Stimulated activated naive CD4-positive, alpha-beta T cell treated with Interleukin-2 at 50 U/mL for 16 hours (primary cell): ENCODE measurements at regions not wholly inside any gene's neighbourhood (a gene's known extent, or its start where the extent isn't known, plus 50 kb on each side); places are given as distances from the start of the nearest gene placed in this dataset.

ENCODE experiments used
- DNase-seq: peaks from one replicate; lab custom pipeline; 2025; lab: John Stamatoyannopoulos, UW

DNA sequence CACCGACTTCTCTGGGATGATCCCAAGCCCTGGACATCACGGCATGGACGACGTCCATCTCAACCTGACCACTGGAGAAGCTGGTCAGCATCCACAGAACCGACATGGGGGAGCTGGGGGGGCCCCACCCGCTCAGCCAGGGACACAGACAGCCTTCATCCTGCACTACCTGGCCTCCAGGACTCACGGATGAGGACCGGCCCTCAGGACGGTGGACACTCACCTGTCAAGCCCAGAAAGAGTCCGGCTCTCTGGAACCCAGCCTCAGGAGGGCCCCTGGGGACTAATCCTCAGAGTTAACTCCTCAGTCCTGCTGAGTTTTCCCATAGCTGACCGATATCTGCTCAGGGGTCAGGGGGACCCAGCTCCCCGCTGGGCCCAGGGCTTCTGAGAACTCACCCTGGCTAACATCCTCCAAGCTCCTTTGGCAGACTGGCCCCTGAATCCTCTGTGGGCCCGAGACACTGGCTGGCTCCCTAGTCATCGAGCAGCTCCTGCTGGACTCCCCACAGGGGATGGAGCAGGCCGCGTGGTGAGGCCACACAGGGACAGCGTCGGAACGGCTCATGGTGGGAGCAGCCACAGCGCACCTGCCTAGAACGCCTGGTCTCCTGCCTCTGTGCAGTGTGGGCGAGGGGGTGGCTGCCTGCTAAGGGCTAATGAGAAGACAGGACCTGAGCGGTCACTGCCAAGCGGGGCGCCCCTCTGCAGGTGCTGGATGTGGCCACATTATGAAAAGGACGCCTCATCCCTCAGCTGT is 649.2 kb downstream of the BRD1 start:
- DNase-seq: no peak

DNA sequence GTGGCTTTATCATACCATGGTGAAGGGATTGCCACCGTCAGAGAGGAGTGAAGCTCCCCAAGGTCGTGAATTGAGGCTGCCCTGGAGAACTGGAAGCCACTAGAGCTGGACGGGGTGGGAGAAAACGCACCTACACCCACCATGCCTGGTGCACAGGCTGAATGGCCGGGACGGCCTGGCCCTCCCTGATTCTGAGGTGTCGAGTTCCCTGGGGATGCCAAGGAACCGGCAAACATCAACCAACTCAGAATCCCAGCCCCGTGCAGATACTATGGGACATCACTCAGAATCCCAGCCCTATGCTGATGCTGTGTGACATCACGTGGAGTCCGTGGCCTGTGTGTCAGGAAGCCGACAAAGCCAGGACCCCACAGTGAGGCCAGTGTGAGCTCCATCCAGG is 650.0 kb downstream of the BRD1 start:
- no peak for DNase-seq

DNA sequence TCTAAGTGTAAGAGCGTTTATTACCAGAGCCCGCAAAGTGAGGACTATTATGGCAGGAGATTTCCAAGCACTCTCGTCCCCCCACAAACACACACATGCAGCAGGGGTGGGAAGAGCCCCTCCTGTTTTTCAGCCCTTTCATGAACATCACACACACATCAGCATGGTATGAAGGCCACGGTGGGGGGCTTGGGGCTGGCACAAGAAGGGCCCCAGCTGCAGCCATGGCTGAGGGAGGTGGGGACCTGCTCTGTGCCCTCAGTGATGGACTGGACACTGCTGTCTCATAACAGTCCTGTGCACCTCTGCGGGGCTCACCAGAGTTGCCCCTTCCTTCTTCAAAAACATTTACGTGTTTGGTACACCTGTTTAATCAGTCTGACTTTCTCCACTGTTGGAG is 650.7 kb downstream of the BRD1 start:
- DNase-seq: no peak

DNA sequence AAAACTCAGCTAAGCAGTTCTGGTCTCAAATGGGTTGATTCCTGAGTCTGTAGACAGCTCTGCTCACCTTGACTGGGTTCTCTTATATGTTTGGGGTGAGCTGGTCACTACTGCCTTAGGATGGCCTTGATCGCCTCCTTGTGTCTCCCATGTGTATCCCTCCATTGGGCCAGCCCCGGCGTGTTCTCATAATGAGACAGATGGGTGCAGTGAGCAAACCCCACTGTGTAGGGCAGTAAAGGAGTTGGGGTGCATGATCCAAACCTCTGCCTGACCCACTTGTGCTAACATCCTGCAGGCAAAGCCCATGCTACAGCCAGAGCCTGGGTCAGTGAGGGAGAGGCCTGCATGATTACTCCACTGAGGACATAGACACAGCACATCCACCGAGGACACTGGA is 657.6 kb downstream of the BRD1 start:
- no peak for DNase-seq

DNA sequence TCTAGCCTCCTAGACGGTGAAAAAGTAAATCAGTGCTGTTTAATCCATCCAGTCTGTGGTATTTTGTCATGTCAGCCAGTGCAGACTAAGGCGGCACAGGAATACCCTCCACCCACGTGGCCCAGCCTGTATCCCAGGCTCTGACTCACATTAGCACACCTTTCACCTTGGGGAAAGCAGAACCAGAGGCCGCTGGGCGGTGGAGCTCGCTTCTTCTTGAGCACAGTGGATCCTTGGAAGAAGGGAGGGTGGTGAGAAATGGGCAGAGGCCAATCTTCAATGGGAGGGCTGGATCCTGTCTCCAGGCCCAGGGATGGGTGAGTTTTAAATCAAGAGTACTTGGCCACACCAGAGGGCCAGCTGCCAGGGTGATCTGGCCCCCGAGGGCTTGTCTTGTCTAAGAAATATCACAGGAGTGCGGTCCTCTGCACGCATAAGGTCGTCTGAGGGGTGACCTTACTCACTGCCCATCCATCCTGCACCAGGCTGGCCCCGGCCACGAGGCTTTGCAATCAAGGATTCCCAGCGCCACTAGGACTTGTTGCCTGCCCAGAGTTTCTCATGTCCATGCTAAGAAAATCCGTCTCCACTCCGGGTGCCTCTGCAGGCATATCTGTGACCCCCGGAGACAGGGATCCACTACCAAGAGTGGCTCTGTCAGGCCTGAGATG is 658.5 kb downstream of the BRD1 start:
- no peak for DNase-seq

DNA sequence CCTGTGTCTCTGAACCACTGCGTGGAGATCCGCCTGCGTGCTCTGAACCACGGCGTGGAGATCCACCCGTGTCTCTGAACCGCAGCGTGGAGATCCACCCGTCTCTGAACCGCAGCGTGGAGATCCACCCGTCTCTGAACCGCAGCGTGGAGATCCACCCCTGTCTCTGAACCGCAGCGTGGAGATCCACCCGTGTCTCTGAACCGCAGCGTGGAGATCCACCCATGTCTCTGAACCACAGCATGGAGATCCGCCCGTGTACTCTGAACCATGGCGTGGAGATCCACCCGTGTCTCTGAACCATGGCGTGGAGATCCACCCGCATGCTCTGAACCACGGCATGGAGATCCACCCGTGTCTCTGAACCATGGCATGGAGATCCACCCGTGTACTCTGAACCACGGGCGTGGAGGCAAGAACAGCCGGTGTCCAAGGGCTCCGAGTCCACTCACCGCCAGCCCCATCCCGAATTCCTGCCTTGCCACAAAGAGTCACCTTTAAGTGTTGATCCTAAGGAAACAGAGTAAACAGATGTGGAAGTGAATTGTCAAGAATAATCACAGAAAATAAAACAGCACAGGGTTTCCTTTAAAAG is 659.4 kb downstream of the BRD1 start:
- DNase-seq: no peak

DNA sequence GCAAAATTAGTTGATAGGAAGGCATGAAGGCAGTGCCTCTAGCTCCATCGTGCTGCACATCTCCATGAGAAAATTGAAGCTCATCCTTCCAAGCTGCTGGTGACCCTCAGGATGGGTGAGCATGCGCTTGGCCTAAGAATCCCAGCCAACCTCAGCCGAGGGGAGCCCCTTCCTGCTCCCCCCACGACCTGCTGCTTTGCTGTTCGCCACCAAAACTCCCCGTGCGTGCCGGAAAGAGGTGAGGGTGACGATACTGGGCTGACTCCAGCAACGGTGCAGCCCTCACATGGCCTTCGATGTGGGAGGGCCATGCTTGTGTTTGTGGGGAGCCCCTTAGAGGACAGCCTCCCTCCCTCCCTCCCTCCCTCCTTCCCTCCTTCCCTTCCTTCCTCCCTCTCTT is 660.9 kb downstream of the BRD1 start:
- no peak for DNase-seq

DNA sequence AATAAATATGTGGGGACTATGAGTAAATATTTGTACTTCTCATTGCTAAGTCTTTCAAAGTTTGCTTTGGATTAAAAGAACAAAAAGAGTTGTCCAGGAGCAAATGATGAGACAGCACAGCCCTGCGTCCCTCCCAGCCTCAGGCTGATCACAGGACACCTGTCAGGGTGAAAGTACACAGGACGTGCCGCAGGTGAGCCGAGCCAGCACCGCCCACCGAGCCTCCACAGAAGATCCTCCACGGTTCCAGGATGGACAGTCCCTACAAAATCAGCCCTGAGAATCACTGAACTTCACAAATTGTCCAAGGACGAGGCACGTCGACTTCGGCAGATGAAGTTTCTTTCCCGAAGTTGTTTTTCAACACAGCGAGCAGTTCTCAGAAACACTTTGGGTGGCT is 661.5 kb downstream of the BRD1 start:
- no peak for DNase-seq

DNA sequence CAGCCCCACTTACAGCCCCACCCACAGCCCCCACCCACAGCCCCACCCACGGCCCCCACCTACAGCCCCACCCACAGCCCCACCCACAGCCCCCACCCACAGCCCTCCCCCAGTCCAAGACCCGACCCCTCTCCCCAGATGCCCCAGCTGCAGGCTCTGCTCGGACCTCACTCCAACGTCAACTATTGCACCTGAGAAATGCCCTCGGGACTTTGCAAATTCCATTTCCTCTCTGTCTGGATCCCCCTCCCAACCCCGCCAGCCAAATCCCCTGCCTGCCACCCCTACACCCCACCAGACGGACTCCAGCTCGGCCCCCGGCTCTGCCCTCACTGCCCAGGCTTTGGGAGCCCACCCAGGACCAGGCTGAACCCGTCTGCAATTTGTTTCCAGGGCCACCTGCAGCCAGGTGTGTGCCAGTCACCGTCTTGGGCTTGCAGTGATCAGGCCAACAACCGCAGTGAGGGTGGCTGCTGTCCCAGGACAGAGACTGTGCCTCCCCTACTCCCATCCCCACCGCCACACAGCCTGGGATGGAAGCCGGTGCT is 662.8 kb downstream of the BRD1 start:
- no peak for DNase-seq

DNA sequence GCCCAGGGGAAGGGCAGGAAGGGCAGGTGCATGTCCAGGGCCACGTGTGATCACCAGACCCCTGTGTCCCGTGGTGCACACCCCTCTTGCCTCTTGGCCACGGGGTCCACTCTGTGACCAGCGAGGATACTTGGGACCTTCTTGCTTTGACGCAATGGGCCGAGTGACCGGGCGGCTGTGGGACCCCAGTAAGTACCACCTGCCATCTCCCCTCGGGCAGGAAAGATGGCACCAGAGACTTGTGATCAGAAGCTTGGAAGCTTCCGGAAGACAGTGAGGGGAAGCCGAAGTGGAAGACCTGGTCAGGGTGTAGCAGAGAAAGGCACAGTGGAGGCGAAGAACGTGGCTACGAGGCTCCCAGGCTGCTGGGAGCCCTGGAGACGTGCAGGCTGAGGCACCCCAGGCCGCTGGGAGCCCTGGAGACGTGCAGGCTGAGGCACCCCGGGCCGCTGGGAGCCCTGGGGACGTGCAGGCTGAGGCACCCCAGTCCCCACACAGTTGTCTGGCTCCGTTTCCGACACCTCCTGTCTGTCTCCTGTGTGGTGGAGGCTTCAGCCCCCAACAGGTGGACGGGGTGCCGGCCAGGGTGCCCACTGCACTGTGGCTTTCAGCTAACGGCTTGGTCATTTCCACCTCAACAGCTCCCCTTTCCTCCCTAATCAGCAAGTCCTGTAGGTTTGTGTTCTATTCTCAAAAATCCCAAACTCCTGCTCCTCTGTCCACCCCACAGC is 663.5 kb downstream of the BRD1 start:
- no peak for DNase-seq

DNA sequence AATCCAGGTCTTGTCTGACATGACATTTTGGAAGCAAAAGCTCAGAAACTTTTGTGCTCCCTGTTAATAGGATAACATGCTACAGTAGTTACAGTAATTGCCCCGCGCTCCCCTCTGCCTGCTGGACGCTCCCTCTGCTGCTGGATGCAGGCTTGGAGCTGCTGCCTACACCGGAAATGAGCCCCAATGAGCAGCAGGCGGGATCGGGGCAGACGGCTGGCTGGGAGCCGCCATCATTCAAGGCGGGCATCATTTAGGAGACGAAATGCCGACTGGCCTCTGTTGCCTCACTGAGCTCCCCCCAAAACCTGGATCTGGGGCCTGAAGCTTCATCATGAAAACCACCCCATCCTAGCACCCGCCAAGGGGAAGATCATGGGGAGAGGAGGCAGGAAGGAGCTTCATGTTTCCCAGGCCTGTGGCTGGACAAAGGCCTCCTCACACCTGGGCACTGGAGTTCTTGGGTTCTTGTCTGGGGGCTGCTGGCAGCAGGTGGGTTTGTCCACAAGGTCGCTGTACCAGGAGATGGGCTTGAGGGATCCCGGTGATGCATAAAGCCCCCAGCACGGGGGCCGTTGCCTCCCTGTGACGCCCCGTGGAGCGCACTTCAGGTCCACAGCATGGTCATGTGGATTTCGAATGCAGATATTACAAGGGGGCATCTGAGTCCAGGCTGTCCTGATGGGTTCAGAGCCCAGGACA is 664.3 kb downstream of the BRD1 start:
- DNase-seq: no peak

DNA sequence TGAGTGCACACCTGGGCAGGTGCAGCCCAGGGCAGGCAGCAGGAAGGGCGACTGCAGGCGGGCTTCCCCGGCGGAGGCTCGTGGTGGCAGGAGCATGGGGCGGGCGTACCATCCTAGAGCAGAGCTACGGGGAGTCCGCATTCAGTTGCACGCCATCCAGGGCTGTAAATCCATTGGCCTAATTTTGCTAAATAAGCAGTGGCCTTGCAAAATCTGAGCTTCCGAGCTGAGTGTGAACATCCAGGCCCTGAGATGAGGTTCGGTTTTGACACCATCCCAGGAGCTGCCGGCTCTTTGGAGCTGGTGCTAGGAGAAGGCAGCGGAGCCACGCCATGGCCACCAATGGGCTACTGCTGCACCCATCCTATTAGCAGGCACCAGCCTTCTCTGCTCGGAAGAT is 664.8 kb downstream of the BRD1 start:
- no peak for DNase-seq

DNA sequence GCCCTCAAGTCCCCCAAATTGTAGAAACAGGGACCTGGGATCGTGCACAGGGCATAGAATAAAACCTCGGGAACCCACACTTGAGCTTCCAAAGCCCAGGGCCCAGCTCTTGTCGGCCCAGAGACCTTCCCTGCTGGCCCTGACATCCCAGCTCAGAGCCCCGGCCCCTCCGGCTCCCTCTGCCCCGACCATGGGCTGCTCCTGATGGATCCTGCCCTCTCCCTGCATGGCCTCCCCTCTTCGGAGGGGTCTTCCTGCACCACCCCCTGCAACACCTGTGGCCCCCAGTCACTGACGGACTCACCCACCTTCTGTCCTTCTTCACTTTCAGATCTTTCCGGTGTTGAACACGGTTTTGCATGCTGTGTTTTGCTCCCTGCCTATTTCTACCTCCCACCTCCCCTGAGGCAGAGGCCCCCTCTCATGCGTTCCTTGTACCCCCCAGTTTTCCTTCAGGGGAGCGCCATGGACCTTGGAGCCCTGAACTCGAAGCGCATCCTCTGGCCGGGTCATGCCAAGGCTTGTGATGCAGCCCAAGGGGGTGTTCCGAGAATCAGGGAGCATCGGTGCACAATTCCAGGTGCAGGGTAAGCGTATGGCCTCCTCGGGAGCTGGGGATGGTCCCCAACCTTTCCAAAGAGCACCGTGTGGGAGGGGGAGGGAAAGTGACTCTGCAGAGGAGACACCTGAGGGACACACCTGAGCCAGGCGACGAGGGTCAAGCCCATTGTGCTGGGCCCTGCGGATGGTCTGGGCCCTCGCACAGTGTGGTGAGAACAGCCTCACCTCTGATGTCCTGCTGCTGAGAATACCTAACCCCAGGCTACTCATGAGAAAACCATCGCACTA is 666.4 kb downstream of the BRD1 start:
- no peak for DNase-seq

DNA sequence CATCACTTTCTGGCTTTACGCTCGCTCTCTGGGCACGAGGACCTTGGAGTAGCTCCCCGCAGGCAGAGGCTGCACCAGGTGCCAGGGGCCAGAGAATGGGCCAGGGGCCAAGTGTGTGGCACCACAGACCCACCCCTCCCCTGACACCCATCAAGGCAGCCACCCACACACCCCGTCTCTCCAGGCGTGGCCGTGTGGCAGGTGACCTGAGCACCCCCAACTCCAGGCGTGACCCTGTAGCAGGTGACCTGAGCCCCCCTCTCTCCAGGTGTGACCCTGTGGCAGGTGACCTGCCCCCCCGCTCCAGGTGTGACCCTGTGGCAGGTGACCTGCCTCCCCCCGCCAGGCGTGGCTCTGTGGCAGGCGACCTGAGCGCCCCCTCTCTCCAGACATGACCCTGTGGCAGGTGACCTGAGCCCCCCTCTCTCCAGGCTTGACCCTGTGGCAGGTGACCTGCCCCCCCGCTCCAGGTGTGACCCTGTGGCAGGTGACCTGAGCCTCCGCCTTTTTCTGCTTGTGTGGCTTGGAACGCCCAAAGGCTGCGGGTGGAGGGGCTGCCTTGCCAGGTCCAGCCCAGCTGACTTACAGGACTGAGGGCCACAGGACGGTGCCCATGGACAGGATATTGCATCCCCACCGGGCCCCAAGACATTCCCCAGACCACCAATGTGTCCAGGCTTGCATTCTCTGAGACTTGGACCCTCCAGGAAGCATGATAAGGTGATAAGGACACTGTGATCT is 667.2 kb downstream of the BRD1 start:
- no peak for DNase-seq

DNA sequence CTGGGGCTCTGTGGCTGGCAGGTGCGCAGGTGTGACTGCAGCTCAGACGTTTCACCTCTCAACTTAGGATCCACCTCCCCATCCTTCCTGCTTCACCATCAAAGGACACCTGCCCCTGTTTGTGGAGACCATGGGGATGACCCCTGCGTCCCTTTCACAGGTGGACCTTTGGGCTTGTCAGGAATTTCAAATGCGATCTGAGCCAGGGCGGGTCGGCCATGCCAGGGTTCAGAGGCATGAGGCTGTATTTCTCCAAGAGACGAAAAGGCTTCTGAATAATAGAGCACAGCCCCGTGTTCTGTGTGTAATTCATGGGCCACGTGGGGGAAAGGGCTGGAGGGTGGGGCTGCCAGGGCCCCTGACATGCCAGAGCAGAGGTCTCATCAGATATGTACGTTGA is 668.0 kb downstream of the BRD1 start:
- no peak for DNase-seq

DNA sequence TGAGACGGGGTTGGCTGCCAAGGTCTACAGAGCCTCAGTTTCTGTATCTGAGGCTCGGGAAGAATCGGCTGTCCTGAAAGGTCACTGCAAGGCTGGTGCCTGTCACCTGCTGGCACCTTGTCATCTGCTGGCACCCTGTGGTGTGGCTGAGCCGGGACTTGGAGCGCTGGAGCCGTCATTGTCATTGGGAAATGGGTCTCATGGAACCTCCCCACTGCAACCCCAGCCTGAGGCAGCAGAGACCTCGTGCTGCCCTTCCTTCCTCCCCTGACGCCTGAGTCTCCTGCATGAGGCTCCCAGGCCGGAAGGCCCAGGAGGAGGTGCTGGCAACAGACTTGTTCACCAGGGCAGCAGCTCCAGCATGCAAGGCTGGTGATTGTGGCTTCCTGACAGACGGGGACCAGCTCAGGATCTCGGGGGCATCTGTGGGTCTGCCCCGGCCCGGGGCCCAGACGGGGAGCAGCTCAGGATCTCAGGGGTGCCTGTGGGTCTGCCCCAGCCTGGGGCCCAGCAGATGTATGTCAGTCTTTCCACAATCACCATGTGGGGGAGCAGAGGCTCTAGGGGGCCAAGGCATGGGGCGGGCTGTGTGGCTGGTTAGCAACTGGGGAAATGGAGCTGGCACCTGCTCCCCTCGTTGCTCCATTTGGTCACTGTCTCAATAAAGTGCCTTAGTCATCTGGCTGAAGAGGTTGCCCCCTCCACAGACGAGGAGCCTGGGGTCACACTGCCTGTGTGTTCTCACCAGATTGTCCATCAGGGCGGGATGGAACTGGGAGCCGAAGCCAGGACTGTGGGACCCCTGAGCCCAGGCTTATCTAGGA is 668.7 kb downstream of the BRD1 start:
- no peak for DNase-seq

DNA sequence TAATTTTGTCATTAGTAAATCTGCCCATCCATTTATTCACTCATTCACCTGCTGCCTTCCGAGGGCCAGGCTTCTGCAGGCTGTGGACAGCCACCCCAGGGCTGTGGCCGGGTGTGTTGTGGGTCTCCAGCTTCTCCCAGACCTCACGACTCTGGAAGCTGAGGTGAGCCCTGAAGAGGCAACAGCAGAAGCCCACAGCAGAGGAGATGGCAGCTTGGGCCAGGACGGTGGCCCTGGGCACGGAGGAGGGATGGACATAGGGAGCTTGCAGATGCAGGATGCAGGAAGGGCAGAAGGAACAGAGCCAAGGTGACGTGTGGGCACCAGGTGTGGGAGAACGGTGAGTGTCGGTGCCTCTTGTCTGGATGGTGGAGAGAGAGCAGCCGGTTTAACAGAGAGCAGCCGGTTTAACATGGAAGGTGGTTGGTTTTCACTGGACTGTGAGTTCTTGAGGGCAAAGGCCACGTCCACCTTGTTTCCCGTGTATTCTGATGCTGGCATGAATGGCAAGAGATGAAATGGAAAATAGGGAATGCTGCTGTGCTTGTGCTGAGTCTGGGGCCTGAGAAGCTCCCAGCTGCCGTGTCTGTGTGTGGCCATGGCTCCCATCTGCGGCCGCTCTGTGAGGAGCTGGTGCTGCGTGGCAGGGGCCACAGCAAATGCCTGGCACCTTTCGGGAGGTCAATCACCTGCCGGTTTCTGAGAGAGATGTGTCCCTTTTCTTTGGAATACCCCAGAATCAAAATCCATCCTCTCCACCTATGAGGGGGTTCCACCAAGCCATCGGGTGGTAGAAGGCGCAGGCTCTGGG is 669.9 kb downstream of the BRD1 start:
- DNase-seq: no peak

DNA sequence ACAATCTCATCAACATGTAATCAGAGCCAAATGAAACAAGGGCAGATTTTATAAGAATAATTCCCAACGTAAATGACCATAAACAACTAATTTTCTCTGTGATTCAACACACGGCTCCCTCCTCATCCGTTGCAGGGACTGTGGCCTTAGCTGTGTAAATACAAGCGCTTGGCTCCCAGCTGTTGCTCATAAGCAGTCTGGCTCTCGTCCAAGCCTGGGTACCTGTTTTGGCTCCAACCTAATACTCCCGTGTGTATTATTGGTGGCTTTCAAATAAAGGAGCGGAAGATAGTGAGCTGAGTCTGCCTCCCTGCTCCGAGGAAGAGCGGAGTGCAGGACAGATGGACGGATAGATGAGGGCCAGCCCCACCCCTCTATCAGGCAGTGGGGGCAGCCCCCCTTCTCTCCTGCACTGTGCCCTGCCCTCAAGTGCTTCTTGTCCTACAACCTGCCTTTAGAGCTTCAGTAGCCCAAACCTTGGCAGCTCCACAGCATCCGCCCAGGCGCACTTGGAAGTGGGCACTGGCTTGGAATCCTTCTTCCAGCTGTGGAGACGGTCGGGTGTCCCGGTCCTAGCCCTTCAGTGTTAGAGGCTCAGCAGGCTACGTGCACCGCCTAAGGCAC is 670.9 kb downstream of the BRD1 start:
- no peak for DNase-seq
